HAP-1 (cell line): ENCODE measurements at regions not wholly inside any gene's neighbourhood (a gene's known extent, or its start where the extent isn't known, plus 50 kb on each side); places are given as distances from the start of the nearest gene placed in this dataset.

Experiments used
- DNase-seq, 2 experiments: peaks; one replicate each; pipeline ENCODE4 v3.0.0-alpha.2; 2016 to 2020; ENCODE audit warnings: low spot score in 2 of 2
- H3K27me3 ChIP-seq: fragments of 250-450 bp; sonication (Bioruptor Pico); 2 replicates; pipeline ENCODE4 v1.5.1; 2020; ENCODE audit warnings: low read depth, mild to moderate bottlenecking, moderate library complexity
- H3K36me3 ChIP-seq: fragments of 250-450 bp; sonication (Bioruptor Pico); replicated peaks from 2 replicates; pipeline ENCODE4 v1.5.1; 2020; ENCODE audit warnings: mild to moderate bottlenecking
- H3K4me1 ChIP-seq: fragments of 250-450 bp; sonication (Bioruptor Pico); 2 replicates; pipeline ENCODE4 v1.5.1; 2020; ENCODE audit warnings: mild to moderate bottlenecking
- H3K4me3 ChIP-seq: fragments of 250-450 bp; sonication (Bioruptor Pico); 2 replicates; pipeline ENCODE4 v1.5.1; 2020; ENCODE audit warnings: mild to moderate bottlenecking, moderate library complexity
- H3K9me3 ChIP-seq: fragments of 250-450 bp; sonication (Bioruptor Pico); 2 replicates; pipeline ENCODE4 v1.5.1; 2020; ENCODE audit warnings: mild to moderate bottlenecking, moderate library complexity
- in situ Hi-C: fragments of 300-500 bp; cut with MboI; formaldehyde crosslinking; loops from 3 replicates; pipeline ENCODE4 v1.14.3; 2020; ENCODE audit warnings: low sequenced_read_pairs, inconsistent platforms, mixed read lengths

DNA sequence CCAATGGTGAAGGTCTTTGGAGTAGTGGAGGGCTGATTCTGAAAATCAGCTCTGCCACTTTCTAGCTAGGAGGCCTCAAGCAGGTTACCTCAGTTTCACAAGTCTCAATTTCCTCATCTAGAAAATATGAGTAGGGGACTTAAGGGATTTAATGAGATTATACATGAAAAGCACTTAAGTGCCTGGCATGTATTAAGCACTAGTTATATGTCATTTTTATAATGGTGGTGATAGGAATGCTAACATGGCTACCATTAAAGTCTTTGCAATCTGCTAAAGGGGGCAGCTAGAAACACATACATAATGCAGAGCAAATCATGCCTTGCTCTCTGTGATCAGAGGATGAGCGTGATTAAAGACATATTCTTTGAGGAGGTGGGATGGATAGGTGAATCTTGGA lies 640.9 kb upstream of the ZEB2 start:
- no peak for DNase-seq
- Histone ChIP-seq H3K27me3 (no peaks in the 10 kb centered on the region), H3K9me3 (no peaks in the 10 kb centered on the region), H3K4me3 (no peak overlapping the region), H3K4me1 (no peaks in the 10 kb centered on the region), H3K36me3 (no peaks in the 10 kb centered on the region)
- in situ Hi-C loops, result no loop called here

DNA sequence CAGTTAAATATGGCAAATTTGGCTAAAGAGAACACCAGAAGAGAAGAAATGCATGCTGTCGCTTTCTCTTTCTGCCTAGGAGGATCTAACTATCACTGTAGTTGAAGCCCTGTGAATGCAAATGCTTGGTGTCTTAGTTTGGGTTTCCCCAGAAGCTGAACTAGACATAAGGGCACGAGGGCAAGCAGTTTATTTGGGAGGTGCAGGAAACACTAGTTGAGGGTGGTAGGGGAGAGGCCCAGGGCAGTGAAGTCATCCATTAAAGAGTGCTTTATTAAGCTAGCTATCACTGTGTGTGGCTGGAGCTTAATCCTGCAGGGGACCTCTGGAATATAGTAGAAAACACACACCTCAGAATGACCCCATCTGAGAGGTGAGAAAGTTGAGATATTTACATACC lies 639.8 kb upstream of the ZEB2 start:
- H3K9me3 ChIP-seq, result no peaks in the 10 kb centered on the region
- no peaks in the 10 kb centered on the region for H3K27me3 ChIP-seq
- no peak overlapping the region for H3K4me3 ChIP-seq
- in situ Hi-C loops, result no loop called here
- H3K4me1 ChIP-seq, result no peaks in the 10 kb centered on the region
- no peak for DNase-seq
- H3K36me3 ChIP-seq, result no peaks in the 10 kb centered on the region

DNA sequence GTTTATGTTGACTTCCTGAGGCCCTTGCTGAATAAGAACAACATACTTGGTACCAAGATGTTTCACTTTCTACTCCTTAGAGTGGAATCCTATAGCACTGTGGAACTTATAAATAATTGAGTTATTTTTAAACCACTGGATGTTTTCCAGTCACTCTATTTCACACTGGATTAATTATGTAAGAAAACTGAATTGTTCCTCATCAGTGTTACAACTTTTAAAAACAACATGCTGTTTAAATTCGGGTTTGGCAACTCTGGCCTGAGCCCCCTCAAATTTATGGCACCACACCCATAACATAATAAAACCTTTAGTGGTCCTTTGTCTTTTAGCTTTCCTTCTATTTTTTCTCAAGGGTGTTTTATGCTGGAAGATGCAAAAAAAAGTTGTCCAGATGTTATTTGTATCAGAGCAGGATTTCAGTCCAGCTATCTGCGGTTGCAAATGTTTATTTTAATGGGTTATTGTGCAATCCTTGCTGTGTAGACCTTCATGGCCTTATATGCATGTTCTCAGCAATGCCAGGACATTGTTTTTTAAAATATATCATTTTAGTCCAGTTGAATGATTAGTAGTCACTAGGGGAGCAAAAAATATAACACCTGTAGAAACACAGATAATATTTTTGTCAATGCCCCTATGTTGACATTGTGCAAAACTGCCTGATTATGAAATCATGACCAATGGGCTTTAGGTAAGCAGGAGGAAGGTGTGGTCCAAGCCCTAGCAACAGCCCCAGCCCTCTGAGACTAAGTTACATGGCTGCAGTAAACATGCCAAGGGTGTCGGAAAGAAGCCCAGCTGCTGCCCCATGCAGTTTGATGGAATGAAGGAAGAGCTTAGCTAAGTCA lies 638.0 kb upstream of the ZEB2 start:
- H3K4me1 ChIP-seq, result no peaks in the 10 kb centered on the region
- no peaks in the 10 kb centered on the region for H3K9me3 ChIP-seq
- H3K27me3 ChIP-seq, result no peaks in the 10 kb centered on the region
- no peak overlapping the region for H3K4me3 ChIP-seq
- H3K36me3 ChIP-seq, result no peaks in the 10 kb centered on the region
- in situ Hi-C loops, result no loop called here
- DNase-seq, result no peak

DNA sequence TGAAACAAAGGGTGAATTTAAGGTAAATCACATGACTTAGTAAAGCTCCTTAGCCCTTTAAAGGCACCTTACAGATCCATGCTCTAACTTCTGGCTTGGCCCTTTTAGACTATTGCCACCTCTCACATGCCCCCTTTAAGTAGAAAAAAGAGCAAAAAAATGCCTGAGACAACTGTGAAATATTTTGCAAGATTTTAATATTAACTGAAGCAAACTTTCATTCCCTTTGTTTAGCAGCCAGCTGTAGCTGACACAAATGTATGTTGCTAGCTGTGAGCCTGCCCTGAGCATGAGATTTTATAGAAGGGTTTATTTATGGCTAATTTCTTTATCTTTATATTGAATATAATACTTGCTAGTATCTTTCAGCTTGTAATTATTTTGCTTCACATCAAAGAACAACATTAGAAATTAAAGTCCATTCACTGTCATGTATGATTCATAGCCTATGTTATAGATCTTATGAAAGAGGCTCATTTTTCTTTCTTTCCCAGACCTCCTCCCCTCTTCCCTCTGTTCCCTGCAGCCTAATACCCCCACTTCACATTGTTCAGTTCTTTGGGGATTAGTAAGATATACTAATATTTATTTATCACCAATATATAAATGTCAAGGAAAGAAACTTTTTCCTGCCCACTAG lies 637.2 kb upstream of the ZEB2 start:
- no peaks in the 10 kb centered on the region for H3K27me3 ChIP-seq

DNA sequence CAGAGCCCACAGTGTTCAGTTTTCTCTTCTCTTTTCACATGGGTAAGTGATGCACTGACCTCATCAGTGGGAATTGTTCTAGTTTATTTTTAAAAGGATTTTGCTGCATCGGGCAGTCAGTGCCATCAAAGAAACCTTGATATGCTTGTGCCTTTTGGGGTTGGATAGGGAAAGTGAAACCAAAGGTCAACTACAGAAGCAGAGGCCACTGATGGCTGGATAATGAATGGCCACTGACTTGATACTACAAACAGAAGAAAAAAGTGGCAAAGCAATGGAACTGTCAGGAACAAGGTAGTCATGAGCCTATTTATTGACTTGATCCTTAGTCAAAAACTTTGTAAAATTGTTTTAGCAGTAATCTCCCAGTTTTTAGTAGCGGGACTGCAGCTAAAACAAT lies 636.3 kb upstream of the ZEB2 start:
- DNase-seq, result no peak
- Histone ChIP-seq H3K4me3 (no peak overlapping the region), H3K36me3 (no peaks in the 10 kb centered on the region), H3K9me3 (no peaks in the 10 kb centered on the region), H3K27me3 (no peaks in the 10 kb centered on the region), H3K4me1 (no peaks in the 10 kb centered on the region)
- in situ Hi-C loops, result no loop called here

More for the DNA sequence above, 637.2 kb upstream of the ZEB2 start:
- Histone ChIP-seq H3K9me3 (no peaks in the 10 kb centered on the region), H3K4me3 (no peak overlapping the region), H3K4me1 (no peaks in the 10 kb centered on the region), H3K36me3 (no peaks in the 10 kb centered on the region)
- no peak for DNase-seq
- in situ Hi-C loops, result no loop called here

DNA sequence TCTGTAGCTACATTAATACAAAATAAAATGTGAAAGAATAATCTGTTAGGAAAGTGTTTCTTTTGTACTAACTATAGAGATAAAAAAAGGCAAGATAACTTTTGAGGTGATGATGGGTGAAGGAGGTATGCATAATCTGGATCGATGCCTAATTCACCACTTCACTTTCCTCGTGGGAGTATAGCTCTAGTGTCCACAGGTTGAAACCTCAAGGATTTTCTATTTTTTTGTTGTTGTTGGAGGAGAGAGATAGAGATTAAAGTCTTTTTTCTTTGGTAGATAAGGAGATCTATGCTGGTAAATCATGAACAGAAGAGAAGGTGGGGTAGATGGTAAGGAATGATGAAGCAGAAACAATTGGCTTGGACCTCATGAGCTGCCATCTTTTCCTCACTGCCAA lies 635.3 kb upstream of the ZEB2 start:
- in situ Hi-C loops, result no loop called here
- no peaks in the 10 kb centered on the region for H3K36me3 ChIP-seq

DNA sequence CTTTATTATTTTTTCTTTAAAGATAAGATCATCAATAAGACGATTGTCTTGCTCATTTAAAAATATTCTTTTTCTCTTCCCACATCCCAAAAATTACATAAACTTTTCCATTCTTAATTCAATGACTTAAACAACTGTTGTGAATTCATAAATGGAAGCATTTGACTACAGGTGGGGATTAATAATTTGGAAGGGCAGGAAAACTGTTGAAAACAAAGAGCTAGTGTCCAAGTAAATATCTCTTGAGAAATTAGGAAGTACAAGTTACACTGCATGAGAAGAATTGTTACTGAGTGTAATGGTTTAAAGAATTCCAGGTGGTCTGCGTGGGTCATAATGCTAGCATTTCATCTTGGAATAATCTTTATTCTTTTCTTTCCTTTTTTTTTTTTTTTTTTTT lies 634.8 kb upstream of the ZEB2 start:
- no peak for DNase-seq
- Histone ChIP-seq H3K36me3 (no peaks in the 10 kb centered on the region), H3K27me3 (no peaks in the 10 kb centered on the region), H3K9me3 (no peaks in the 10 kb centered on the region), H3K4me1 (no peaks in the 10 kb centered on the region), H3K4me3 (no peak overlapping the region)
- in situ Hi-C loops, result no loop called here

More for the DNA sequence above, 635.3 kb upstream of the ZEB2 start:
- no peak for DNase-seq
- no peaks in the 10 kb centered on the region for H3K27me3 ChIP-seq
- H3K4me3 ChIP-seq, result no peak overlapping the region
- H3K9me3 ChIP-seq, result no peaks in the 10 kb centered on the region
- H3K4me1 ChIP-seq, result no peaks in the 10 kb centered on the region

DNA sequence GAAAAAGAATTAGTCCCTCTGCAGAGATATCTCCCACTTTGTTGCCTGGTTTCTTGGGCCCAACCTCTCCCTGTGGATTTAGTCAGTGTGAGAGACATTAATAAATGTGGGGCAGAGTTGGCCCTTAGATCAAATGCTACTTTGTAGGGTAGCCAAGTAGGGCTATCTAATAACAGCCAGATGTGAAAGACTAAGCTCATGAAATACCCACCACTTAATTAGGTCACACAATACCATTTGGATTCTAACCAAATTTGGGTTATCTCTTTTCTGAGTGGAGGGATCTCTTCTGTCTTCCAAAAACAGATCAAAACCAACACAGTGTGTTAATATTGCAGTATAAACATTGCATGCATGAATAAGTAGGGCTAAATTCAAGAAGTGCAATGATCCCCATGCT lies 626.8 kb upstream of the ZEB2 start:
- in situ Hi-C loops, result no loop called here
- H3K9me3 ChIP-seq, result no peaks in the 10 kb centered on the region
- H3K27me3 ChIP-seq, result no peaks in the 10 kb centered on the region
- no peak overlapping the region for H3K4me3 ChIP-seq
- no peak for DNase-seq
- no peaks in the 10 kb centered on the region for H3K4me1 ChIP-seq
- H3K36me3 ChIP-seq, result no peaks in the 10 kb centered on the region

DNA sequence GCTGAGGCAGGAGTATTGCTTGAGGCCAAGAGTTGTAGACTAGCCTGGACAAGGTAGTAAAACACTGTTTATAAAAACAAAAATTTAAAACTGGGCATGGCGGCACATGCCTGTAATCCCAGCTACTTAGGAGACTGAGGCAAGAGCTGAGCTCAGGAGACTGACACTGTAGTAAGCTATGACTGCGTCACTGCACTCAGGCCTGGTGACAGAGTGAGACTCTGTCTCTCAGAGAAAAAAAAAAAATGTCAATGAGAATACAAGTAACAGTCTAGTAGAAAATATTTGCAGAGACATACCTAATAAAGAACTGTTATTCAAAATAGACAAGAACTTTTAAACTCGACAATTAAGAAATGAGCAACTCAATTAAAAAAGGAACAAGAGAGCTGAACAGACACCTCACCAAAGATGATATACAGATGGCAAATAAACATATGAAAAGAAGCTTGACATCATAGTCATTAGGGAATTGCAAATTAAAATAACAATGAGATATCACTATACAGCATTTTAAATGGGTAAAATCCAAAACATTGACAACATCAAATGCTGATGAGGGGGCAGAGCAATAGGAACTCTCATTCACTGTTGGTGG lies 624.3 kb upstream of the ZEB2 start:
- Histone ChIP-seq H3K4me1 (no peaks in the 10 kb centered on the region), H3K9me3 (no peaks in the 10 kb centered on the region), H3K27me3 (no peaks in the 10 kb centered on the region), H3K36me3 (no peaks in the 10 kb centered on the region), H3K4me3 (no peak overlapping the region)
- no peak for DNase-seq
- in situ Hi-C loops, result no loop called here

DNA sequence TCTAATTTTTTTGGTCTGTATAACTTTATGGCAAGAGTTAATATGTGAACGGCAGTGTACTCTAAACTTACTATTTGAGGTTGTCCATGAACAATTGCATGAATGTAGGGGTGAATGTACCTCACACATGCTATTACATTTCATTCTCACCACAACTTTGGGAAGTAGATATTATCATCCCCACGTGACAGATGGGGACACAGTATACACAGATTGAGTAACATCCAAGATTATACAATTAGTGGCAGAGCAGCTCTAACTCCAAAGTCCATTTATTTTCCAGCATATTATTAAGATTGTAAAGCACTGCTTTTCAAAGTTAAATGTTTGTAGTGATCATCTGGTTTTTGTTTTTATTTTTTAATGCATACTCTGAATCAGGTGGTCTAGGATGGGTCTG lies 622.1 kb upstream of the ZEB2 start:
- in situ Hi-C loops, result no loop called here
- no peaks in the 10 kb centered on the region for H3K4me1 ChIP-seq
- H3K27me3 ChIP-seq, result no peaks in the 10 kb centered on the region
- H3K9me3 ChIP-seq, result no peaks in the 10 kb centered on the region
- no peaks in the 10 kb centered on the region for H3K36me3 ChIP-seq
- H3K4me3 ChIP-seq, result no peak overlapping the region
- no peak for DNase-seq

DNA sequence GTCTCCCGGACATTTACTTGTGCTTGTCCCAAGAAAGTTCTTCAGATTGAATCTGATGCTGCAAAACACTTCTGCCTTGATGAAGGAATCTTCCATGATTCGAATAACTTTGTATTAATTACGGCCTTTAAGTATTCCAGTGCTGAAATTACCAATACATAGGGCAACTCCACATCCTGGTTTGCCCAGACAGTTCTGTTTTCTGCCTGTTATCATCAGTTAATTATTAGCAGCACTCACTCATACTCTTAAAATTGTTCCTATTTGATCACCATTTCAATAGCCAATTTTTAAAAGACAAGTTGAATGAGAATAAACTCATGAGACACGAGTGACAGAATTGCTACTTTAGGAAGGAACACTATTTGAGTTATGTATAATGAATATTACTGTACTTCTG lies 620.7 kb upstream of the ZEB2 start:
- Histone ChIP-seq H3K27me3 (no peaks in the 10 kb centered on the region), H3K4me1 (no peaks in the 10 kb centered on the region), H3K9me3 (no peaks in the 10 kb centered on the region), H3K36me3 (no peaks in the 10 kb centered on the region), H3K4me3 (no peak overlapping the region)
- in situ Hi-C loops, result no loop called here
- DNase-seq, result no peak

DNA sequence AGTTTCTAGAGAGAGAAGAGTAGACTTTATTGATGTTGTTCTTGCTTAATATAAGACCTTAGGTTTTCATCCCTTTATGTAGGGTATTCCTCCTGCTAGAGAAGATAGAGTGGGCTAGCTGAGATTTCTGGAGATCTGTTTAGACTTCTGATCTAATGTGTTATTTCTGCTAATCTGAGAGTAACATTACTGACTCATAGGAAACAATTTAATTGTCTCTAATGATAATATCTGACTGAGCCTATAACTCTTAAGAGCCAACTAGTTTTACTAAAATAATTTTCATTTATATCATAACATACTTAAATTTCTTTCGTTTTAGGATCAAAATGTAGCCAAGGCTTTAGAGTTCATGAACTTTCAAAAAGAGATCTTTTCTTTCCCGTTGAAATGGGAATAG lies 618.7 kb upstream of the ZEB2 start:
- Histone ChIP-seq H3K4me1 (no peaks in the 10 kb centered on the region), H3K27me3 (no peaks in the 10 kb centered on the region), H3K9me3 (no peaks in the 10 kb centered on the region), H3K36me3 (no peaks in the 10 kb centered on the region), H3K4me3 (no peak overlapping the region)
- in situ Hi-C loops, result no loop called here
- DNase-seq, result no peak

DNA sequence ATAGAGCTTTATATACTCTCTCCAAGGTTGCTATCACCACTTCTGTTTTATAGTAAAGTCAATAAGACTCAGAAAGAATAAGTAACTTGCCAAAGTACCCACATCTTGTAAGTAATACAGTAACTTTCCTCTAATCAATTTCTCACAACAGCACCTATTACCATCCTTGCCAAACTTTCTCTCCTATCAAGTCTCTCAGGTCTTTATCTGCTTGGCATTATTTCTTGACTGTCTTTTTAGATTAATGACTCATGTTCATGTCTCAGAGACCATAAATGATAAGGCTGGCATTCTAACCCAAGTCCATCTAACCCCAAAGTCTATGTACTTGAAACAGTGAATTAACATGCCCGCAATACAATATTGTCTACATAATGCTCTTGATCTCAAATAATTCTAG lies 618.0 kb upstream of the ZEB2 start:
- in situ Hi-C loops, result no loop called here

DNA sequence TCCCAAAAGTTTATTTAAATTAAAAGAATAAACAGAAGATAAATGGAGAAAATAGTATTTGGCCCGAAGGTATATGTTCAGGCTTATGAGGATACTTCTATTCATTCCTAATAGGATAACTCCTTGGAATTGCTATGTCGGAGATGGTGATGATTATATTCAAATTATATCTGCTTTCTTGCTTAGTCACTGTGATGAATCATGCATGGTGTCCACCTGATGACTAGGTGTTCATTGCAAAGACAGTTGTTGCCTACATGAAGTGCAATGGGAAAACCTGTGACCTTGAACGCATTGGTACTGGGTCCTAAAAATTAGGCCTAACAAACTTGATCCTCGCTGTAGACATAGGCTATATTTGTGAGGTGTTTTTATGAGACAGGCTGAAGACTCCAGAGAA lies 617.3 kb upstream of the ZEB2 start:
- Histone ChIP-seq H3K27me3 (no peaks in the 10 kb centered on the region), H3K4me1 (no peaks in the 10 kb centered on the region), H3K4me3 (no peak overlapping the region), H3K9me3 (no peaks in the 10 kb centered on the region), H3K36me3 (no peaks in the 10 kb centered on the region)
- in situ Hi-C loops, result no loop called here
- DNase-seq, result no peak

More for the DNA sequence above, 618.0 kb upstream of the ZEB2 start:
- H3K4me3 ChIP-seq, result no peak overlapping the region
- H3K4me1 ChIP-seq, result no peaks in the 10 kb centered on the region
- DNase-seq, result no peak
- H3K36me3 ChIP-seq, result no peaks in the 10 kb centered on the region
- H3K9me3 ChIP-seq, result no peaks in the 10 kb centered on the region
- H3K27me3 ChIP-seq, result no peaks in the 10 kb centered on the region
